RWPE1 (cell line): ENCODE measurements at regions not wholly inside any gene's neighbourhood (a gene's known extent, or its start where the extent isn't known, plus 50 kb on each side); places are given as distances from the start of the nearest gene placed in this dataset.

ENCODE experiments used
- CTCF ChIA-PET: fragments of 350-600 bp; sonication (Branson Sonifier 250); formaldehyde crosslinking; extraction: SDS; loops from one replicate; lab custom pipeline; 2021; lab: Yijun Ruan, JAX
- POLR2A ChIA-PET: fragments of 400-600 bp; formaldehyde crosslinking; extraction: SDS; loops from one replicate; lab custom pipeline; 2020; ENCODE audit warnings: antibody characterized with exemption; ENCODE audit not compliant: low non-redundant PET; lab: Yijun Ruan, JAX
- DNase-seq: peaks from one replicate; pipeline ENCODE4 v3.0.0; 2012; ENCODE audit warnings: low spot score
- H3K27ac ChIP-seq: fragments of 450-650 bp; 2 replicates; pipeline ENCODE4 v1.5.1; 2017
- TF ChIP-seq, protein P1 (sequence below): fragments of 450-650 bp; conservative IDR thresholded peaks from 2 replicates; pipeline ENCODE4 v1.5.1; 2017; ENCODE audit warnings: low read depth, mild to moderate bottlenecking

DNA sequence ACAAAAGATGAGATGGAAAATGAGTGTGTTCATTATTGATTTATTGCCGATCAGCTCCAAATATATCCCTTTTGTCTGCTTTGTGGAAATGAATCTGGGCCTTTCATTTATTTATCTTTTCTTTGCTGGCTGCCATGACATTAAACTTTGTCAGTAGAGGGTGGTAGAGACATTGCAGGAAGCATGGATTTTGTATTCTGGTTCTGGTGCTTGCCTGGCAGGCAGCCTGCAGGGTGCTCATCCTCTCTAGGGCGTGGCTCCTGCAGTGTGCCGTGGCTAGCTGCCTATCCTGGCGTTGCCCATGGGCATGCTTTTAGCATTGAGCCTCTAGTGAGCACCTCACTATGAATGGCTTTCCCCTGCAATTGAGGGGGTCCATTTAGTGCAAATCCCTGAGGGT lies 593.1 kb downstream of the RNF144A start:
- POLR2A ChIA-PET: no interaction called here
- no peak for DNase-seq

DNA sequence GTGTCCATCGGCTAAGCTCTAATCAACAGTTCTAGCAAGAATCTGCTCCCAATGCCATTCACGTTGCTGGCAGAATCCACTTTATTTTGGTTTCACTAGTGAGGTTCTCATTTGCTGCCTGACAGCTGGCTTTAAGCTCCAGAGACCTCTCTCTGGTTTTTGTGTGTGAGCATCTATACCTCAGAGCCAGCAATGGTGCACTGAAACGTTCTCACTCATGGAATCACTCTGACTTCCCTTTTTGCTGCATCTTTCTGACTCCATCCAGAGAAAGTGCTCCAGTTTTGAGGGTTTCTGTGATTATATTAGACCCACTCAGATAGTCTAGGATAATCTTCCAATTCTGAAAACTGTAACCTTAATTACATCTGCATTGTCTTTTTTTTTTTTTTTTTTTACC lies 596.6 kb downstream of the RNF144A start:
- CTCF ChIA-PET: no interaction called here
- POLR2A ChIA-PET: no interaction called here
- H3K27ac ChIP-seq: no peak overlapping the region
- TF ChIP-seq, protein P1, sequence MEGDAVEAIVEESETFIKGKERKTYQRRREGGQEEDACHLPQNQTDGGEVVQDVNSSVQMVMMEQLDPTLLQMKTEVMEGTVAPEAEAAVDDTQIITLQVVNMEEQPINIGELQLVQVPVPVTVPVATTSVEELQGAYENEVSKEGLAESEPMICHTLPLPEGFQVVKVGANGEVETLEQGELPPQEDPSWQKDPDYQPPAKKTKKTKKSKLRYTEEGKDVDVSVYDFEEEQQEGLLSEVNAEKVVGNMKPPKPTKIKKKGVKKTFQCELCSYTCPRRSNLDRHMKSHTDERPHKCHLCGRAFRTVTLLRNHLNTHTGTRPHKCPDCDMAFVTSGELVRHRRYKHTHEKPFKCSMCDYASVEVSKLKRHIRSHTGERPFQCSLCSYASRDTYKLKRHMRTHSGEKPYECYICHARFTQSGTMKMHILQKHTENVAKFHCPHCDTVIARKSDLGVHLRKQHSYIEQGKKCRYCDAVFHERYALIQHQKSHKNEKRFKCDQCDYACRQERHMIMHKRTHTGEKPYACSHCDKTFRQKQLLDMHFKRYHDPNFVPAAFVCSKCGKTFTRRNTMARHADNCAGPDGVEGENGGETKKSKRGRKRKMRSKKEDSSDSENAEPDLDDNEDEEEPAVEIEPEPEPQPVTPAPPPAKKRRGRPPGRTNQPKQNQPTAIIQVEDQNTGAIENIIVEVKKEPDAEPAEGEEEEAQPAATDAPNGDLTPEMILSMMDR: no peak
- no peak for DNase-seq

More for the DNA sequence above, 593.1 kb downstream of the RNF144A start:
- CTCF ChIA-PET: interaction anchor here (0.7 kb wide), 1 partner anchor 845 kb away, joined by 6 read pairs; no protein-coding TSS in a partner anchor
- H3K27ac ChIP-seq: no peak overlapping the region
- TF ChIP-seq, protein P1: no peak

DNA sequence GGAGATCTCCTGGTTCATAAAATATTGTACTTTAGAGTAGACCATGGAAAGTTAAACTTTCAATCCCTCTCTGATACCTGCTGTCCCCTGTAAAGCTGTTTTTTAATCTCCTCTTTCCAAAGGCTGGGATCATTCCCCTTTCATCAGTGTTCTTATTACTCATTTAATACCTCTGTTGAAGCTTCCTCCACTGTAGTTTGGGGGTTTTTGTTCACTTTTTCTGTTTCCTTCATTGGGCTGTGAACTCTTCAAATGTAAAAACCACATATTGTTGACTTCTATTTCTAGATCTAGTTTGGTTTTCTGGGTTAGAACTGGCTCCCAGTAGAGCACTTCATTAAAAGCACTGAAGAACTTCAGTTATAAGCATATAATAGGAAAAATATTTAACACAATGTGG lies 598.1 kb downstream of the RNF144A start:
- ChIA-PET CTCF (no interaction called here), POLR2A (no interaction called here)
- TF ChIP-seq, protein P1: no peak
- DNase-seq: no peak
- no peak overlapping the region for H3K27ac ChIP-seq

DNA sequence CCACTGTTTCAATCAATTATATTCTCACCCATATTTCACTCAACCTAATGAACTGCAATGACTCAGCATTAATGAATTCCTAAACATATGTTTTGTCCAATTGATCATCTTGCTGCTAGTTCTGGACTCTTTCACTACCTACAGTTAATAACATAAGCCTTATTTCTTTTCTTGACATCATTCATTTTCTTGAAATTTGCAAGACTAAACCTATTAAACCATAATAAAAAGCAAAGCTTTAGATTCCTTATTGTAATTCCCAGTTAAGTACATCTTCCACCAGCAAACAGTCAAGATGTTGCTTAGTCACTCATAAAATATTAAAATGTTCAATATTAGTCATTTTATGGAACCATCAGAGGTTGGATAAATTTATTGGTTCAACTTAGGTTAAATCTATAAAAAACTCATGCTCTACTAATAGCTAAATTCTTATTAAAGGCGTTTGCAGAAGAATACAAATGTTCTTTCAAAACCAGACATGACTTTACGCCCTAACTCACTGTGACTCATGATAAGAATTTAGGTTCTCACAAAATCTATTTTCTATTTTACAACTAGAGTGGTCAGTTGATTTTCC lies 599.4 kb downstream of the RNF144A start:
- no peak for DNase-seq

DNA sequence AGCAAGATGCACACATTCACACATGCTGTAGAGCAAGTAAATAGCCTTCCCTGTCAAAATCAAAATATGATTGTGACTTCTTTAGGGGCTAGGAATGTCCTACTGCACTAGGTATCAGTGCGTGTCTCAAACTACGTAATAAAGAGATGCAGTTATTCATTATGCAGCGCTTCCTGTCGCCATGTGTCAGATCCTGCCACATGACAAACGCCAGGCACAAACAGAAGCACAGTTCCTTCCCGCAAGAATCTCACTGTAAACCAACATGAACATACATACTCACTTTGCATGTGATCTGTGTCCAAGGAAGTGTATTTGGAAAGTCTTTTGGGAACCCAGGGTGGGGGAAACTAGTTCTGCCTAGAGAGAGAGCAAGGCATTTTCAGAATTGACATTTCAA lies 599.9 kb downstream of the RNF144A start:
- H3K27ac ChIP-seq: no peak overlapping the region
- no peak for DNase-seq
- TF ChIP-seq, protein P1: no peak
- ChIA-PET POLR2A (no interaction called here), CTCF (no interaction called here)

More for the DNA sequence above, 599.4 kb downstream of the RNF144A start:
- H3K27ac ChIP-seq: no peak overlapping the region
- CTCF ChIA-PET: no interaction called here
- TF ChIP-seq, protein P1: no peak
- POLR2A ChIA-PET: no interaction called here

DNA sequence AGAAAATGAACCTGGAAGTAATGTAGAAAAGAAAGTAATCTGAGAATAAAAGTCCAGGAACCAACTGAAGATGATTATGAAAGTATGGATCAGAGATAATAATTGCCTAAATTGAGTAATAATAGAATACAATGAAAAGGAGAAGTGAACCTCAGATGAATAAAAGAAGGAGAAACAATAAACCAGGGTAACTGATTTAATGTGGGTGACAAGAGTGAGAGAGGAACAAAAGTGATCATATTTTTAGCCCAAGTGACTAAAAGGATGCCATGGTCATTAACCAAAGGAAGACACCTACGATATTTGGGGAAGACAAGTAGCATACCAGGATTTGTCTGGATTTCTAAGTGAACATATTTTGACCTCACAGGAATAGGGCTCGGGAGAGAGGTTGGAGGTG lies 600.6 kb downstream of the RNF144A start:
- CTCF ChIA-PET: no interaction called here
- POLR2A ChIA-PET: no interaction called here
- H3K27ac ChIP-seq: no peak overlapping the region
- DNase-seq: no peak
- TF ChIP-seq, protein P1: no peak
